ENCODE measurements at regions not wholly inside any gene's neighbourhood (a gene's known extent, or its start where the extent isn't known, plus 50 kb on each side); places are given as distances from the start of the nearest gene placed in this dataset.

DNA sequence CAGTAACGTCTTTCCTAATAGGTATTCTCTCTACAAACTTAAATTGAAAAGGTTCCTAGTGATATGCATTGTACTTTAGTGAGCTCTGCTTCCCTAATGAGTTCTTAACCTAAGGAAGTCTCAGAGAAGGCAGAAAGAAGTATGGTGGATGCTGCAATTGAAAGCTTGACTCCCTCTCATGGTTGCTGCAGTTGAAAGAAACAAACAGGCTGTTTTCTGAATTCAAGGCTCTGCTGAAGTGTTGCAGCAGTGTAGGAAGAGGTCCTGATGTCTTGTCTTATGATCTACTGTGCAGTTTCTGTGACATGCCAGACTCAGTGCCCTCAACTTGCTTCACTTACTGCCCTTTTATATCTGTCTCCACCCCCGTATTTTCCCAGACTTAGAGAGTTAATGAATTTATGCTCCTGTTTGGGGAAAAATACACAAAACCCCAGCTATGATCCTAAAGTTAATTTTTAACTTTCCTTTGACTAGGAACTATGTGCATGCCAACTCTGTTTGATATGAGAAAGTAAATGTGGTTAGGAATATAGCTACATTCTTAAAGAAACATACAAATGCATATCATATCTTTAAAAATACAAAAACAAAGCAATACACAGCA lies 655.3 kb upstream of the FAM98A start:
- TF ChIP-seq, protein P1, sequence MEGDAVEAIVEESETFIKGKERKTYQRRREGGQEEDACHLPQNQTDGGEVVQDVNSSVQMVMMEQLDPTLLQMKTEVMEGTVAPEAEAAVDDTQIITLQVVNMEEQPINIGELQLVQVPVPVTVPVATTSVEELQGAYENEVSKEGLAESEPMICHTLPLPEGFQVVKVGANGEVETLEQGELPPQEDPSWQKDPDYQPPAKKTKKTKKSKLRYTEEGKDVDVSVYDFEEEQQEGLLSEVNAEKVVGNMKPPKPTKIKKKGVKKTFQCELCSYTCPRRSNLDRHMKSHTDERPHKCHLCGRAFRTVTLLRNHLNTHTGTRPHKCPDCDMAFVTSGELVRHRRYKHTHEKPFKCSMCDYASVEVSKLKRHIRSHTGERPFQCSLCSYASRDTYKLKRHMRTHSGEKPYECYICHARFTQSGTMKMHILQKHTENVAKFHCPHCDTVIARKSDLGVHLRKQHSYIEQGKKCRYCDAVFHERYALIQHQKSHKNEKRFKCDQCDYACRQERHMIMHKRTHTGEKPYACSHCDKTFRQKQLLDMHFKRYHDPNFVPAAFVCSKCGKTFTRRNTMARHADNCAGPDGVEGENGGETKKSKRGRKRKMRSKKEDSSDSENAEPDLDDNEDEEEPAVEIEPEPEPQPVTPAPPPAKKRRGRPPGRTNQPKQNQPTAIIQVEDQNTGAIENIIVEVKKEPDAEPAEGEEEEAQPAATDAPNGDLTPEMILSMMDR (conservative IDR thresholded peaks at IDR 0.05; ENCODE audit: low read length): no peak
- no peak for TF ChIP-seq EZH2phosphoT487 (IDR thresholded peaks at IDR 0.05; ENCODE audit: borderline replicate concordance, low read depth, low read length)

Measured in OCI-LY7 (cell line).